GM12891 (cell line): ENCODE measurements at regions not wholly inside any gene's neighbourhood (a gene's known extent, or its start where the extent isn't known, plus 50 kb on each side); places are given as distances from the start of the nearest gene placed in this dataset.

Source experiments
- POLR2A ChIP-seq: IDR thresholded peaks from 2 replicates; pipeline ENCODE4 v1.6.1; 2011; ENCODE audit warnings: low read depth, low read length, control low read depth
- POLR2AphosphoS5 ChIP-seq: IDR thresholded peaks from 2 replicates; pipeline ENCODE4 v1.6.1; 2011; ENCODE audit warnings: low read depth, low read length, control low read depth
- SPI1 ChIP-seq: IDR thresholded peaks from 2 replicates; pipeline ENCODE4 v1.6.1; 2011; ENCODE audit warnings: low read depth, low read length, control low read depth
- TAF1 ChIP-seq: IDR thresholded peaks from 2 replicates; pipeline ENCODE4 v1.6.1; 2011; ENCODE audit warnings: low read depth, low read length, control low read depth

- TF ChIP-seq POLR2A, result no peak
- no peak for TF ChIP-seq POLR2AphosphoS5
- no peak for TF ChIP-seq SPI1
- no peak for TF ChIP-seq TAF1
These were observed 149.3 kb upstream of the AFDN start for GRCh38 chr6:167677422-167677789.
